Activated CD8-positive, alpha-beta T cell treated with anti-CD3 and anti-CD28 coated beads, Interleukin-2, amount 10 ng/mL, durations not matched to agents 7 days and 5 days (primary cell): ENCODE measurements at regions not wholly inside any gene's neighbourhood (a gene's known extent, or its start where the extent isn't known, plus 50 kb on each side); places are given as distances from the start of the nearest gene placed in this dataset.

Experiments
- ATAC-seq: fragments of 150-1000 bp; cut with Tn5 transposase; one replicate; pipeline ENCODE4 v1.10.0; 2021; ENCODE audit warnings: moderate library complexity
- CTCF ChIA-PET: fragments of 350-600 bp; sonication (Branson Sonifier 250); formaldehyde crosslinking; loops from one replicate; lab custom pipeline; 2021; ENCODE audit warnings: antibody characterized with exemption; lab: Charles Lee
- POLR2A ChIA-PET: fragments of 350-600 bp; sonication (Branson Sonifier 250); formaldehyde crosslinking; loops from one replicate; lab custom pipeline; 2021; ENCODE audit warnings: antibody characterized with exemption; lab: Charles Lee
- DNase-seq: peaks from one replicate; pipeline ENCODE4 v3.0.0-alpha.2; 2020
- H3K27ac Mint-ChIP-seq: one replicate; pipeline ENCODE4 v1.8.0; 2021; ENCODE audit warnings: mild to moderate bottlenecking, mixed read lengths
- H3K27me3 Mint-ChIP-seq: one replicate; pipeline ENCODE4 v1.8.0; 2021; ENCODE audit warnings: low read depth, mixed read lengths
- H3K36me3 Mint-ChIP-seq: one replicate; pipeline ENCODE4 v1.8.0; 2021; ENCODE audit warnings: low read depth, mixed read lengths
- H3K4me1 Mint-ChIP-seq: one replicate; pipeline ENCODE4 v1.8.0; 2021; ENCODE audit warnings: low read depth, mixed read lengths
- H3K4me3 Mint-ChIP-seq: one replicate; pipeline ENCODE4 v1.8.0; 2021; ENCODE audit warnings: mild to moderate bottlenecking, mixed read lengths
- H3K9me3 Mint-ChIP-seq: one replicate; pipeline ENCODE4 v1.8.0; 2022; ENCODE audit warnings: mixed read lengths; ENCODE audit not compliant: insufficient read depth

GRCh38 chr5:24850926-24851486, 206.2 kb upstream of the CDH10 start:
- DNase-seq (no peak), ATAC-seq (no peak)
- H3K27ac Mint-ChIP-seq: no peak overlapping the region
- H3K27me3 Mint-ChIP-seq: no peaks in the 10 kb centered on the region
- CTCF ChIA-PET: no interaction called here
- no peaks in the 10 kb centered on the region for H3K36me3 Mint-ChIP-seq
- no peak overlapping the region for H3K4me3 Mint-ChIP-seq
- no peaks in the 10 kb centered on the region for H3K4me1 Mint-ChIP-seq
- POLR2A ChIA-PET: no interaction called here
- H3K9me3 Mint-ChIP-seq: no peaks in the 10 kb centered on the region

GRCh38 chr5:24849210-24849609, 204.4 kb upstream of the CDH10 start:
- Mint-ChIP-seq H3K27ac (no peak overlapping the region), H3K4me1 (no peaks in the 10 kb centered on the region), H3K36me3 (no peaks in the 10 kb centered on the region), H3K27me3 (no peaks in the 10 kb centered on the region), H3K4me3 (no peak overlapping the region), H3K9me3 (peaks cover 1% of the 10 kb centered on the region)
- ChIA-PET POLR2A (no interaction called here), CTCF (no interaction called here)
- DNase-seq: no peak
- no peak for ATAC-seq

GRCh38 chr5:24831989-24832388, 187.2 kb upstream of the CDH10 start:
- no peak overlapping the region for H3K4me3 Mint-ChIP-seq
- no peaks in the 10 kb centered on the region for H3K27me3 Mint-ChIP-seq
- ChIA-PET CTCF (no interaction called here), POLR2A (no interaction called here)
- no peaks in the 10 kb centered on the region for H3K36me3 Mint-ChIP-seq
- no peak for ATAC-seq
- no peak overlapping the region for H3K27ac Mint-ChIP-seq
- DNase-seq: no peak
- H3K4me1 Mint-ChIP-seq: no peaks in the 10 kb centered on the region
- peaks cover 10% of the 10 kb centered on the region for H3K9me3 Mint-ChIP-seq

GRCh38 chr5:24823625-24824024, 178.8 kb upstream of the CDH10 start:
- ATAC-seq: no peak
- POLR2A ChIA-PET: no interaction called here
- no peak overlapping the region for H3K4me3 Mint-ChIP-seq

GRCh38 chr5:24819841-24820240, 175.1 kb upstream of the CDH10 start:
- POLR2A ChIA-PET: no interaction called here
- ATAC-seq (no peak), DNase-seq (no peak)
- Mint-ChIP-seq H3K27ac (no peak overlapping the region), H3K4me1 (no peaks in the 10 kb centered on the region), H3K9me3 (peaks cover 32% of the 10 kb centered on the region), H3K4me3 (no peak overlapping the region), H3K36me3 (no peaks in the 10 kb centered on the region), H3K27me3 (no peaks in the 10 kb centered on the region)
- CTCF ChIA-PET: interaction anchor here (1.2 kb wide), 1 partner anchor 8 kb away, joined by 3 read pairs; no protein-coding TSS in a partner anchor

More at GRCh38 chr5:24823625-24824024, 178.8 kb upstream of the CDH10 start:
- H3K27ac Mint-ChIP-seq: no peak overlapping the region
- DNase-seq: no peak
- no peaks in the 10 kb centered on the region for H3K36me3 Mint-ChIP-seq
- H3K27me3 Mint-ChIP-seq: no peaks in the 10 kb centered on the region
- H3K4me1 Mint-ChIP-seq: no peaks in the 10 kb centered on the region
- H3K9me3 Mint-ChIP-seq: peaks cover 26% of the 10 kb centered on the region
- CTCF ChIA-PET: no interaction called here

GRCh38 chr5:24817966-24818365, 173.2 kb upstream of the CDH10 start:
- Mint-ChIP-seq H3K9me3 (peaks cover 35% of the 10 kb centered on the region), H3K4me1 (no peaks in the 10 kb centered on the region), H3K27me3 (no peaks in the 10 kb centered on the region), H3K27ac (no peak overlapping the region), H3K4me3 (no peak overlapping the region), H3K36me3 (no peaks in the 10 kb centered on the region)
- ChIA-PET POLR2A (no interaction called here), CTCF (no interaction called here)
- DNase-seq (no peak), ATAC-seq (no peak)

GRCh38 chr5:24816206-24816605, 171.4 kb upstream of the CDH10 start:
- no peaks in the 10 kb centered on the region for H3K27me3 Mint-ChIP-seq
- no peak overlapping the region for H3K27ac Mint-ChIP-seq
- no peak for DNase-seq
- no peak for ATAC-seq
- peaks cover 27% of the 10 kb centered on the region for H3K9me3 Mint-ChIP-seq
- POLR2A ChIA-PET: no interaction called here
- no peaks in the 10 kb centered on the region for H3K36me3 Mint-ChIP-seq
- H3K4me1 Mint-ChIP-seq: no peaks in the 10 kb centered on the region
- H3K4me3 Mint-ChIP-seq: no peak overlapping the region
- CTCF ChIA-PET: no interaction called here

GRCh38 chr5:24805230-24805629, 160.5 kb upstream of the CDH10 start:
- ChIA-PET CTCF (no interaction called here), POLR2A (interaction anchor here (0.6 kb wide), 1 partner anchor 176 kb away, joined by 3 read pairs; no protein-coding TSS in a partner anchor)
- no peaks in the 10 kb centered on the region for H3K36me3 Mint-ChIP-seq
- H3K27ac Mint-ChIP-seq: no peak overlapping the region
- peaks cover 26% of the 10 kb centered on the region for H3K9me3 Mint-ChIP-seq
- no peak overlapping the region for H3K4me3 Mint-ChIP-seq
- no peak for ATAC-seq
- no peaks in the 10 kb centered on the region for H3K27me3 Mint-ChIP-seq
- no peak for DNase-seq
- H3K4me1 Mint-ChIP-seq: no peaks in the 10 kb centered on the region

GRCh38 chr5:24804221-24804681, 159.5 kb upstream of the CDH10 start:
- no peak for DNase-seq
- H3K27ac Mint-ChIP-seq: no peak overlapping the region
- no peak overlapping the region for H3K4me3 Mint-ChIP-seq

GRCh38 chr5:24791326-24791725, 146.5 kb upstream of the CDH10 start:
- Mint-ChIP-seq H3K4me3 (no peak overlapping the region), H3K9me3 (peaks cover 32% of the 10 kb centered on the region), H3K27me3 (no peaks in the 10 kb centered on the region), H3K27ac (no peak overlapping the region), H3K36me3 (no peaks in the 10 kb centered on the region), H3K4me1 (no peaks in the 10 kb centered on the region)
- POLR2A ChIA-PET: no interaction called here
- DNase-seq (no peak), ATAC-seq (no peak)
- CTCF ChIA-PET: no interaction called here

More at GRCh38 chr5:24804221-24804681, 159.5 kb upstream of the CDH10 start:
- ChIA-PET CTCF (no interaction called here), POLR2A (no interaction called here)
- H3K9me3 Mint-ChIP-seq: peaks cover 21% of the 10 kb centered on the region
- no peaks in the 10 kb centered on the region for H3K4me1 Mint-ChIP-seq
- no peaks in the 10 kb centered on the region for H3K36me3 Mint-ChIP-seq
- no peak for ATAC-seq
- no peaks in the 10 kb centered on the region for H3K27me3 Mint-ChIP-seq

GRCh38 chr5:24789611-24790351, 145.0 kb upstream of the CDH10 start:
- CTCF ChIA-PET: no interaction called here

GRCh38 chr5:24788829-24789514, 144.2 kb upstream of the CDH10 start:
- CTCF ChIA-PET: no interaction called here
- no peak for DNase-seq

More at GRCh38 chr5:24789611-24790351, 145.0 kb upstream of the CDH10 start:
- ATAC-seq: no peak
- POLR2A ChIA-PET: no interaction called here
- Mint-ChIP-seq H3K4me1 (no peaks in the 10 kb centered on the region), H3K9me3 (peaks cover 32% of the 10 kb centered on the region), H3K27me3 (no peaks in the 10 kb centered on the region), H3K4me3 (no peak overlapping the region), H3K27ac (no peak overlapping the region), H3K36me3 (no peaks in the 10 kb centered on the region)
- DNase-seq: no peak

More at GRCh38 chr5:24788829-24789514, 144.2 kb upstream of the CDH10 start:
- no peaks in the 10 kb centered on the region for H3K27me3 Mint-ChIP-seq
- no peak for ATAC-seq
- no peak overlapping the region for H3K4me3 Mint-ChIP-seq
- H3K27ac Mint-ChIP-seq: no peak overlapping the region
- H3K4me1 Mint-ChIP-seq: no peaks in the 10 kb centered on the region
- H3K36me3 Mint-ChIP-seq: no peaks in the 10 kb centered on the region
- POLR2A ChIA-PET: no interaction called here
- H3K9me3 Mint-ChIP-seq: peaks cover 30% of the 10 kb centered on the region
